Activated T-helper 2 cell treated with anti-CD3 and anti-CD28 coated beads, Interferon-gamma antibody, Interleukin-2, Interleukin-4, amounts not matched to agents 10 μg/mL and 5 μg/mL and 100 μg/mL, durations not matched to agents 14 hours and 24 hours and 36 hours (primary cell): ENCODE measurements at regions not wholly inside any gene's neighbourhood (a gene's known extent, or its start where the extent isn't known, plus 50 kb on each side); places are given as distances from the start of the nearest gene placed in this dataset.

Experiments
- DNase-seq: peaks from one replicate; pipeline ENCODE4 v3.0.0; 2021; ENCODE audit warnings: low spot score
- H3K27ac Mint-ChIP-seq: one replicate; pipeline ENCODE4 v1.8.0; 2021; ENCODE audit warnings: mixed read lengths
- H3K27me3 Mint-ChIP-seq: one replicate; pipeline ENCODE4 v1.8.0; 2021; ENCODE audit warnings: low read depth, mixed read lengths
- H3K36me3 Mint-ChIP-seq: one replicate; pipeline ENCODE4 v1.8.0; 2021; ENCODE audit warnings: low read depth, mixed read lengths
- H3K4me1 Mint-ChIP-seq: one replicate; pipeline ENCODE4 v1.8.0; 2021; ENCODE audit warnings: low read depth, mixed read lengths
- H3K4me3 Mint-ChIP-seq: one replicate; pipeline ENCODE4 v1.8.0; 2021; ENCODE audit warnings: low read depth, mild to moderate bottlenecking, moderate library complexity, mixed read lengths
- H3K9me3 Mint-ChIP-seq: one replicate; pipeline ENCODE4 v1.8.0; 2021; ENCODE audit warnings: mixed read lengths
- intact Hi-C: fragments of 100-400 bp; cut with micrococcal nuclease; formaldehyde crosslinking; loops from one replicate; pipeline ENCODE4 v1.15.1; 2023

DNA sequence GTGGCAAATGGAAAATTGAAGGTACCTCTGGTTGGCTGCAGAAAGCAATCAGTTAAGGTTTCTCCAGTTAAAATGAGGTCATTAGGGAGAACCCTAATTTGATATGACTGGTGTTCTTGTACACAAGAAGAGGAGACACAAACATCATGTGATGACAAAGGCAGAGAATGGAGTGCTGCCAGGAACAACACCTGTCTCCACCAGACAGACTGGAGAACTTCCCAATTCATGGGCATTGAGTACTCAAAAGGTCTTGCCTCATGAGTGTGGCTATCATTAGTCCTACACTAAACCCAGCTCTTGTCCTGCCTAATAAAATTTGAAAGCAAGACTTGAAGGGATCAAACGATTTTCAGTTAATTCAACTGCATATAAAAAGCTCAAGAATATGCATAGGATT lies 152.6 kb downstream of the PTPN20 start:
- no peaks in the 10 kb centered on the region for H3K36me3 Mint-ChIP-seq
- intact Hi-C loops = no loop called here
- DNase-seq = no peak
- H3K9me3 Mint-ChIP-seq = no peaks in the 10 kb centered on the region
- H3K4me1 Mint-ChIP-seq = no peaks in the 10 kb centered on the region
- peaks cover 5% of the 10 kb centered on the region for H3K27me3 Mint-ChIP-seq
- H3K4me3 Mint-ChIP-seq = no peak overlapping the region
- H3K27ac Mint-ChIP-seq = no peak overlapping the region

DNA sequence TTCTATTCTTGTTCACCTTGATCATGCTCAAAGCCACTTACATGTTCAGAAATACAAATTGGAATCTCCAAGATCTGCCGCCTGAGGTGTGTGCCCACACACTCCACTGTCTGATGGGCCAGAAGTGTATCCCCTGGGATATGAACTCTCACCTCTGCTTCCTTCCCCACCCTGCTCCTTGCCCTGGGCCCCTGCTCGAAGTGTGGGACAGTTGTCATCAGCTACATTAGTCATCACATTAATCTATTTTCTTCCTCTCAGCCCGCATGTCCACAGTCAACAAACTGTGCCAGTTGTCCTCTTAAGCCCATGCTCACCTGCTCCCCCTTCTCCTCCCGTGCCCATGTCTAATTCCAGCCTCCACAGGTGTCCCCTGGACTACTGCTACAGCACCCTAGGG lies 154.7 kb downstream of the PTPN20 start:
- H3K27me3 Mint-ChIP-seq = peaks cover 6% of the 10 kb centered on the region
- intact Hi-C loops = no loop called here
- no peaks in the 10 kb centered on the region for H3K4me1 Mint-ChIP-seq
- no peaks in the 10 kb centered on the region for H3K36me3 Mint-ChIP-seq
- no peak overlapping the region for H3K4me3 Mint-ChIP-seq
- no peaks in the 10 kb centered on the region for H3K9me3 Mint-ChIP-seq
- DNase-seq = no peak
- no peak overlapping the region for H3K27ac Mint-ChIP-seq

DNA sequence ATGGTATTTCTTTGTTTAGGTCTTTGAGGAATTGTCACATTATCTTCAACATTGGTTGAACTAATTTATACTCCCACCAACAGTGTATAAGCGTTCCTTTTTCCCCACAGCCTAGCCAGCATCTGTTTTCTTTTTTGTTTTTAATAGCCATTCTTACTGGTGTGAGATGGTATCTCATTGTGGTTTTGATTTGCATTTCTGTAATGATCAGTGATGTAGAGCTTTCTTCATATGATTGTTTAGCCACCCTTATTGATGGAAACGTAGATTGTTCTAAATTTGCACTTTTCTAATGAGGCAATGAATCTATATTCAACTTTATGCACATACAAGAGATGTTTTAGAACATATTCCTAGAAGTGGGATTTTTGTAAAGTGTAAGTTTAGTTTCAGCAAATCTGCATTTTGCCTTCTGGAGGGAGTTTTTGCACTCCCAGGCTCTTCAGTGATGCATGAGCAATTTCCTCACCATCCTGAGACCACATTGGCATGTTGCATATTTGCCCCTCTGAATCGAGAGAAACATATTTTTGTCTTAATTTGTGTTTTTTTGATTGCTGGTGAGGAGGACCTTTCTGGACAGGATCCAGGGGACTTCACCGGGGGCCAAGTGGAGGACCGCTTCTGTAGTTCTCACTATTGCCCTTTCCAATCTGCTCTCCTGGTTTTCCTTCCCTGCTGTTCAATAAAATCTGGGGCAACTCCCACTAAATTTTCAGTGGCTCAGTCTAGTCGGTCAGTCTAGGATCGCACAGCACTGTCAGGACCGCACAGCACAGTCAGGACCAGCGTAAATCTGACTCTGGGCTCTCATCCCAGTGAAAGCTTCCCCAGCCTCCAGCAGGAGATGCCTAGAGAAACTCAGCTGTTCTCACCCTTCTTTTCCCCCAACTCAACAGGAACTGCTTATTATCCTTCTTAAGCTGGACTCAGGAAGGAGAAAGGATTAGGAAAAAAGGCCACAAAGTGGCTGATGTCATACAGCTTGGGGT lies 157.0 kb downstream of the PTPN20 start:
- no peak overlapping the region for H3K27ac Mint-ChIP-seq
- H3K4me1 Mint-ChIP-seq = peaks cover 4% of the 10 kb centered on the region
- intact Hi-C loops = no loop called here
- DNase-seq = no peak
- H3K9me3 Mint-ChIP-seq = no peaks in the 10 kb centered on the region
- H3K36me3 Mint-ChIP-seq = no peaks in the 10 kb centered on the region
- no peak overlapping the region for H3K4me3 Mint-ChIP-seq
- peaks cover 21% of the 10 kb centered on the region for H3K27me3 Mint-ChIP-seq

DNA sequence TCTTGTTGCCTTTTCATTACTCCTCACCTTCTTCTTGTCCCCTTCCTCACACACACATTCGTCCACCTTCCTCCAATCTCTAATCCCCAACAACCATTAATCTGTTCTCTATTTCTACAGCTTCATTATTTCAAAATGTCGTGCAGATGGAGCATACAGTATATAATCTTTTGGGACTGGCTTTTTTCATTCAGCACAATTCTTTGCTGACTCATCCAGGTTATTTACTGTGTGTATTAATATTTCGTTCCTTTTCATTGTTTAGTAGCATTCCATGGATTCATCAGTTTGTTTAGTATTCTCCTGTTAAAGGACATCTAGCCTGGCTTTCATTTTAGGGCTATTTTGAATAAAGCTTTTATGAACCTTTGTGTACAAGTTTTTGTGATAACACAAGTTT lies 159.3 kb downstream of the PTPN20 start:
- Mint-ChIP-seq H3K36me3 (no peaks in the 10 kb centered on the region), H3K9me3 (no peaks in the 10 kb centered on the region), H3K27ac (no peak overlapping the region), H3K27me3 (peaks cover 29% of the 10 kb centered on the region), H3K4me1 (peaks cover 4% of the 10 kb centered on the region), H3K4me3 (no peak overlapping the region)
- no peak for DNase-seq
- intact Hi-C loops = no loop called here

DNA sequence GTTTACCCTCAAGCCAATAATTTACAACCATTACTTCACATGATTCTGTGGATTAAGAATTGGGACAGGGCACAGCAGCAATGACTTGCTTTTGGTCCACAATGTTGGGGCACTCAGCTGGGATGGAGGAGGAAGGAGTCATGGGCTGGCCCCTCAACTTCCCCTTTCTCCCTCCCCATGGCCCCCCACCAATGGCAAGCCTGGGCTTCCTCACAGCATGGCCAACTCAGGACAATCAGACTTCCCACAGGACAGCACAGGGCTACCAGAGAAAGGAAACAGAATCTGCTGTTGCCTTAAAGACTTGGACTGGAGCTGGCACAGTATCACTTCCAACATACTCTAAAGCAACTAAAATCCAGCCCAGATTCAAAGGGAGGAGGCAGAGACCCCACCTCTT lies 160.7 kb downstream of the PTPN20 start:
- Mint-ChIP-seq H3K27ac (no peak overlapping the region), H3K27me3 (peaks cover 26% of the 10 kb centered on the region), H3K4me1 (peaks cover 13% of the 10 kb centered on the region), H3K36me3 (no peaks in the 10 kb centered on the region), H3K9me3 (no peaks in the 10 kb centered on the region), H3K4me3 (no peak overlapping the region)
- no peak for DNase-seq
- intact Hi-C loops = no loop called here

DNA sequence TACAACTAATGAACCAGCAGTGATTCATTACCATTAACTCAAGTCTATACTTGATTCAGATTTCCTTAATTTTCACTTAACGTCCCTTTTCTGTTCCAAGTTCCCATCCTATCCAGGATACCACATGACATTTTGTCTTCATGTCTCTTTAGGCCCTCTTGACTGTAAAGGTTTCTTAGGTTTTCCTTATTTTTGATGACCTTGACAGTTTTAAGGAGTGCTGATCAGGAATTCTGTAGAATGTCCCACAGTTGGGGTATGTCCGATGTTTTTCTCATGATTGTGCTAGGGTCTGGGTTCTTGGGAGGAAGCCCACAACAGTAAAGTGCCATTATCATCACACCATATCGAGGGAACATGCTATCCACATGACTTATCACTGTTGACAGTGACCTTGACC lies 162.7 kb downstream of the PTPN20 start:
- intact Hi-C loops = no loop called here
- DNase-seq = no peak
- no peaks in the 10 kb centered on the region for H3K9me3 Mint-ChIP-seq

GRCh38 chr10:47076949-47077361 lies 165.7 kb downstream of the PTPN20 start:
- H3K36me3 Mint-ChIP-seq = no peaks in the 10 kb centered on the region
- no peak overlapping the region for H3K4me3 Mint-ChIP-seq
- DNase-seq = no peak
- H3K27ac Mint-ChIP-seq = peak overlapping the region; percentile 30
- H3K27me3 Mint-ChIP-seq = peaks cover 18% of the 10 kb centered on the region
- intact Hi-C loops = no loop called here
- peaks cover 34% of the 10 kb centered on the region for H3K4me1 Mint-ChIP-seq
- no peaks in the 10 kb centered on the region for H3K9me3 Mint-ChIP-seq

More for the DNA sequence above, 162.7 kb downstream of the PTPN20 start:
- Mint-ChIP-seq H3K27me3 (peaks cover 26% of the 10 kb centered on the region), H3K4me3 (no peak overlapping the region), H3K4me1 (peaks cover 26% of the 10 kb centered on the region), H3K27ac (no peak overlapping the region), H3K36me3 (no peaks in the 10 kb centered on the region)

DNA sequence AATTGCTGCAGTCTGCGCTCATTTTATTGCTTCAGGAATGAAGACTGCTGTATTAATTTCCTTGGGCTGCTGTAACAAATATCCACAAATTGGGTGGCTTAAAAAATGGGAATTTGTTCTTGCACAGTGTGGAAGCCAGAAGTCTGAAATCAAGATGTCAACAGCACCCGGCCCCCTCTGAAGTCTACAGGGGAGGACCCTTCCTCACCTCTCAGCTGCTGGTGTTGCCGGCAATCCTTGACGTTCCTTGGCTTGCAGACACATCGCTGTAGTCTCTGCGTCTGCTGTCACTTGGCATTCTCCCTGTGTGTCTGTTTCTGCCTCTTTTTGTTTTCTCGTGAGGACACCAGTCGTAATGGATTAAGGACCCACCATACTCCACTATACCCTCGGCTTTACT lies 166.2 kb downstream of the PTPN20 start:
- H3K4me1 Mint-ChIP-seq = peaks cover 33% of the 10 kb centered on the region
- no peaks in the 10 kb centered on the region for H3K36me3 Mint-ChIP-seq
- peaks cover 16% of the 10 kb centered on the region for H3K27me3 Mint-ChIP-seq
- H3K9me3 Mint-ChIP-seq = no peaks in the 10 kb centered on the region
- no peak overlapping the region for H3K4me3 Mint-ChIP-seq
- DNase-seq = no peak
- H3K27ac Mint-ChIP-seq = peak overlapping the region; percentile 30
- intact Hi-C loops = no loop called here

- Mint-ChIP-seq H3K9me3 (no peaks in the 10 kb centered on the region), H3K27ac (no peak overlapping the region), H3K4me3 (no peak overlapping the region), H3K27me3 (peaks cover 11% of the 10 kb centered on the region), H3K4me1 (peaks cover 30% of the 10 kb centered on the region), H3K36me3 (no peaks in the 10 kb centered on the region)
- intact Hi-C loops = no loop called here
- DNase-seq = no peak
These were observed 166.7 kb downstream of the PTPN20 start for GRCh38 chr10:47077941-47078340.

DNA sequence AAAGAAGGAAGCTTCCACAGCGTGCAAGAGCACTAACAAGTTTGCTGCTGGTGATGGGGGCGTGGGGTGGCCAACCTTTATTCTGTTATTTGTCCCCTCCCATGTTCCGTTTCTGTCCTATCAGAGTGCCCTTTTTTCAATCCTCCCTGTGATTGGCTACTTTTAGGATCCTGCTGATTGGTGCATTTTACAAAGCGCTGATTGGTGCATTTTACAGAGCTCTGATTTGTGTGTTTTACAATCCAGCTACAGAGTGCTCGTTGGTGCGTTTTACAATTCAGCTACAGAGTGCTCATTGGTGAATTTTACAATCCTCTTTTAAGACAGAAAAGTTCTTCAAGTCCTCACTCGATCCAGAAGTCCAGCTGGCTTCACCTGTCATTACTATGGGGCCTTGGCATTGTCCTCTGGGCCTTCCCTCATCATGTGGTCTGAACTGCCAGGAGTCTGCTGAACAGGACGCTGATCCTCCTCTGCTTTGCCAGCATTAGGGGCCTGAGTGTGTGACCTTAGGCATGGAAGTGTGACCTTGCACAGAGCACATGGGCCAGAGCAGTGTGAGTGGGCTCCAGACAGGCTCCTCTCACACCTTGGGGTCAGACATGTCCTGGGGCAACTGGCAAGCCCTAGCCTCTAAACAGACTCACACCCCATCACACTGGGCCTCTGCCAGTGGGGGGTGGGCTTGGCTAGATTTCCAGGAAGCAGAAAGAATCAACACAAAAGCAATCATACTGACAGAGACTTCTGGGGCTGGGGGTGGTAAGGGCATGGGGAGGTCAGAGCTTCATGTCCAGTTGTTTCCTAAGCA lies 167.4 kb downstream of the PTPN20 start:
- H3K4me1 Mint-ChIP-seq = peaks cover 30% of the 10 kb centered on the region

GRCh38 chr10:47079204-47079580 lies 168.0 kb downstream of the PTPN20 start:
- H3K36me3 Mint-ChIP-seq = no peaks in the 10 kb centered on the region
- intact Hi-C loops = no loop called here
- H3K4me1 Mint-ChIP-seq = peaks cover 30% of the 10 kb centered on the region
- peaks cover 5% of the 10 kb centered on the region for H3K27me3 Mint-ChIP-seq
- H3K9me3 Mint-ChIP-seq = no peaks in the 10 kb centered on the region
- no peak for DNase-seq
- H3K27ac Mint-ChIP-seq = no peak overlapping the region
- no peak overlapping the region for H3K4me3 Mint-ChIP-seq

More for the DNA sequence above, 167.4 kb downstream of the PTPN20 start:
- no peak overlapping the region for H3K27ac Mint-ChIP-seq
- H3K27me3 Mint-ChIP-seq = peaks cover 8% of the 10 kb centered on the region
- DNase-seq = no peak
- no peak overlapping the region for H3K4me3 Mint-ChIP-seq
- no peaks in the 10 kb centered on the region for H3K9me3 Mint-ChIP-seq
- intact Hi-C loops = no loop called here
- no peaks in the 10 kb centered on the region for H3K36me3 Mint-ChIP-seq

GRCh38 chr10:47081264-47081663 lies 170.0 kb downstream of the PTPN20 start:
- no peak for DNase-seq
- intact Hi-C loops = no loop called here
- H3K9me3 Mint-ChIP-seq = no peaks in the 10 kb centered on the region
- no peak overlapping the region for H3K4me3 Mint-ChIP-seq
- no peak overlapping the region for H3K27ac Mint-ChIP-seq
- H3K4me1 Mint-ChIP-seq = peaks cover 27% of the 10 kb centered on the region
- H3K36me3 Mint-ChIP-seq = no peaks in the 10 kb centered on the region
- no peaks in the 10 kb centered on the region for H3K27me3 Mint-ChIP-seq
